ENCODE measurements at regions not wholly inside any gene's neighbourhood (a gene's known extent, or its start where the extent isn't known, plus 50 kb on each side); places are given as distances from the start of the nearest gene placed in this dataset.
"Not testable (repeated sequence)": the region's sequence is repeated elsewhere in the genome, so short reads cannot be mapped to it uniquely, and the experiment has no call there.

DNA sequence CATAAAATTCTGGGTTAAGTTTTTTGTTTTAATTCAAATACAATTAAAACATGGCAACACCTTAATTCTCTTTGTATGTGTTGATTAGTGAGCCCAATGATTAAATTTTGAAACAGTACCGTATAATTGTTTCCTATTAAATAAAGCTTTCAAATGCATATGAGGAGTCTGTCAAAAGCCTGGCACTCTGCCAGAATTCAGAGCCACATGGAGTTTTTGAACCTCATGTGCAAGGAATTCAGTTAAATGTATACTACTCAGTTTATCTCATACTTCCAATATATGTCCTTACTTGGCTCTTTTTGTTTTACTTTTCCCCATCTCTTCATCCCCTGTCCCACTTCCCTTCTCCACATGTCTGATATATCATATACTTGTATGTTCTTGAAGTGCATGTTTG, 165.6 kb upstream of the FAM3C start:
- DNase-seq, result no peak

DNA sequence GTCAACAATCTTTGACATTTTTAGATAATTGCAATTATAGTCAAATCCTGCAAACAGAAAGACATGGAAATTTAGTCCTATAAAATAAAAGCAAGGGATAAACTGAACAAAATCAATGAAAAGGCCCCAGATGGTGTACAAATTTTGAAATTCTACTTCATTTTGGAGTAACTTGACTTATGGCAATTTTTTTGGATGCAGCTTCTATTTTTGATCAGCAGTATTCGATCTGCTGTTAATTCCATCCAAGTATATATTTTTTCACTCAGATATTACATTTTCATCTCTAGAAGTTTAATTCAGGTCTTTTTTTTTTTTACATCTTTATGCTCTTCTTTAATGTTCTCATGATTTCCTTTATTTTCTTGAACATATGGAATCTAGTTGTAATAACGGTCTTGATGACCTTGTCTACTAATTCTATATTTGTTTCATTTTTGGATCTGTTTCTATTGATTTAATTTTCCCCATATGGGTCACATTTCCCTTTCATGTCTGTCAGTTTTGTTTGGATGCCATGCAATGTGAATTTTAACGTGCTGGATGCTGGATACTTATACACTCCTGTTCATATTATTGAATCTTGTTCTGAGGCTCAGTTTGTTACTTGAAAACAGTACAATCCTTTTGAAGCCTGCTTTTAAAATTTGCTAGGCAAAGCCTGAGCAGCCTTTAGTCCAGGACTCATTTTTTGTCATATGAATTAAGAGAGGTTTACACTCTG, 164.3 kb upstream of the FAM3C start:
- no peak for DNase-seq

DNA sequence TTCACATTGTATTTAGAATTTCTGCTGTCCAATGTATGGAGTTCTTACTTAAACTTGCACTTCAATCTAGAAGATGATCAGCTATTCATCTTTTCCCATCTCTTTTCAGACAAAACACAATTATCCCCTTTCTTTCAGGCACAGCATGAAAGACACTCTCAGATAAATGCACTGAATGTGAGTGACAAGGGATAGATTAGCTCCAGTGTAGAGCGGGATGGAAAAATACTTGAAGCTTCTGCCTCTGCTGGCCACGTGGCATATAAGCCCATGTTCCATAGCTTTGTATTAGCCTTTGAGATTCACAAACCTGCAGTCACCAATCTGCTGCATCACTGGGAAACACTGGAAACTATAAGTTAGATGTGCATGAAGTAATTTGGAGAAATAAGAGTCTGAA, 162.2 kb upstream of the FAM3C start:
- no peak for DNase-seq

DNA sequence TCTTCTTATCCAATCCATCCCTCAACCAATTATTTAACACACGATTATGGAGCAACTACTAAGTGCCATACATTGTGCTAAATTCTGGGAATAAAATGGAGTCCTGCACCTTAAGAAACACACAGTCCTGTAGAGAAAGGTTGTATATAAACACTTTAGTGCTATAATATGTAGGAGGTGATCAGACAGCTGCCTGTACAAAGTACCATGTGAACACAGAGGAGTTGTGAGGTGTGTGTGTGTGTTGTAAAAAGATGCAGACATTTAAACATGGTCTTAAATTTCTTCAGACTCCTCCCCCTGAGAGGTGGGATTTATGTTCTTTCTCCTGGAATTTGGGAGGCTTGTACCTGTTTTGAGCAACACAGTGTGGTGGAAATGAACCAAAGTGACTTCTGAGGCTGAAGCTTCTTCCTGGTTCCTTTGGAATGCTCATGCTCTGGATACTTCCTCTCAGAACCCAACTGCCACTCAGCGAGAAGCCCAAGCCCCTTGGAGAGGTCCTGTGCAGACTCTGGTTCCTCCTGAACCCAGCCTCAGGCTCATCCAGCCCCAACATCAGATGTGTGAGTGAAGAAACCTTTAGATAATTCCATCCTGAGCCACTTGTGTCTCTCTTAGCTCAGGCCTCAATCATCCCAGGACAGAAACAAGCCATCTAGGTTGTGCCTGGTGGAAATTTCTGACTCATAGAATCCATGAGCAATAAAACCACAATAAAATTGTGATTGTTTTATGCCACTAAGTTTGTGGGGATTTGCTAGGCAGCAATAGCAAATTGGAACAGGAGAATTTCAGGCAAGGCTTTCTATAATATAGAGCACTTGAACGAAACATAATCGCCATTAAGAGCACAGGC, 161.2 kb upstream of the FAM3C start:
- no peak for DNase-seq

DNA sequence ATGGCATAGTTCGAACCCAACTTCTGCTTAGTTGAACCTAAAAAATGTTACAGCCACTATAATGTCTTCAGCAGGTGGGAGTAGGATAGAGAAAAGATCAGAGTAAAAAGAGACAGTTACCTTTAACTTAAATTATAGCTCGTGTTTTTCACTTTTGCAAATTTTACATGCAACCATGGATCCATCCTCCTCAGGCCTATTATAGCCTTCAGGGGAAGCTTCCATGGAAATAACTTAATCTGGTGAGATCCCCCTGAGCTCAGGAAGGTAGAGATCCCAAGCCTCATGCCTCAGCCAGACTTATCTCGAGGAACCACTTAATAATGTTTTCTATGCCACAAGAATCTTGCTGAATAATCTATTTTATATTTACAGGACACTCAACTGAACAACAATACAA, 159.4 kb upstream of the FAM3C start:
- no peak for DNase-seq

DNA sequence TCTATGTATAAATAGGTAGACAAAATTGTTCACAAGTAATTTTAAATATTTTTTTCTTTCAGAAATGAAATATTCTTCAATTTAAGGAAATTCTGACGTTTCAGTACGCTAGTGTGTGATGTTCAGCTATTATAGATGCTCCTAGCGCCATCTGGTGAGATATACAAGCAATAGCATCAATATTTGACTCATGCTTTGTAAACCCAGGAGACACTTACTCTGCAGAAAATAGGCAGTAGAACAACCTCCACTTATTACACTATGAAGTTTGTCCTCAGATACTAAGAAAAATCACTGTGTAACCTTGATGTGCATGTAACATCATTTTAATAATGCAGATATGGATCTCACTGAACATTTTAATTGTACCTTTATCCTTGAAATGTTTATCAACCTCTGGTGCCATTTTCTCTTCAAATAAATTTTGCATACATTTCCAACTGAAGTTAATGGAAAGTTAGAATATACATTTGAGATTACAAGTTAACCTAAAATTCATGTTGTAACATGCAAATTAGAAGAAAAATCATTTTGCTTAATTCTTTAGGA, 151.5 kb upstream of the FAM3C start:
- peak; percentile 58 for DNase-seq

DNA sequence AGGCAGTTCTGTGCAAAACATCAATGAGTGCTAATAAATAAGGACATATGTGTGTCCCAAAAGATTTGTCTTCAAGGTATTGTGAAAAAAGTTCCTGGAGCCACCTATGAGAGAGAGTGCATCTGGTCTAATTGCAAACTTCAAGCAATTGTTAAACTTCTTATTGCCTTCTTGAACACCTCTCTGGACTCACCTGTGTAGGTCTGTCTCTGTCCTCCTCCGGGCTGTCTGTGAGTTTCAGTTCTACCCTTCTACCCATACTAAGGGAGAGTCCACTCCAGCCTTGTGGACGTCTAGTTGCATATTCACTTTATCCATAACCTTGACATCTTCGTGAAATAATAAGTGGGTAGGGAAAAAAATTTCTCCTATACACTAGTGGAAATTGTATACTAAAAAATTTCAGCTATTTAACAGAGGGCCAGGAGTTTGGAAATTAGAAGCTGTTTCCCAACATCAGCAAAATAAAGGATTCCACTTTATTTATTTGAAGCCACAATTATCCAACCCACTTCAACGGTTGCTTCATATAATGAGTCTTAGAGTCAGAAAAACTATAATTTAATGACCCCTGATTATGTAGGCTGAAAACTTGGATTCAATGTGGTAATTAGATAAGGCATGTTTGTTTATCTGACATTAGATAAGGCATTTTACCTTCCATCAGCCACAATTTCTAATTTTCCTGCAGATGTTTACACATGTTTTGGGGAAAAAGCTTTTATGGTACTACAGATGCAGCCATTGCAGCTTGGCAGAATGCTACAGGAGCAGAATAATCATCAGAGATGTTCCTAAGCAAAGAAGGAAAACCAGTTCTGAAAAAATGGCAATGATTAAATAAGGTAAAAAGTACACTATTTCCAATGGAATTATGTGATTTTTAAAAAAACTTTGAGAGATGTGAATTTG, 150.8 kb upstream of the FAM3C start:
- DNase-seq, result no peak

DNA sequence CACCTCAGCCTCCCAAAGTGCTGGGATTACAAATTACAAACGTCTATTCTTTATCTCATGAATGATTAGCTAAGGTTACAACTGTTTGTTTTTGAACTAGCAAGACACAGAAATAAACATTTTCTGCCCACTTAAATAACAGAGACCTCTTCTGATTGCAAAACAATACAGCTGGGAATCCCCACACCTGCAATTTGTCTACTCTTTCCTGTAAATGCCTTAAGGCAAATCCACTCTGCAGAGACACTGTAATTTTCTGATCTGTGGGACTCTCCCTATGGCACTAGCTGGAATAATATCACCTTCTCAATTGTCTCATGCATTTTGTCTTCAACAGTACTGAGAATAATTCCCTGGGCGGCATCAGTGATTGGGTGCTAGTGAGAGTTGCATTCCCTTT, 149.3 kb upstream of the FAM3C start:
- DNase-seq, result no peak

DNA sequence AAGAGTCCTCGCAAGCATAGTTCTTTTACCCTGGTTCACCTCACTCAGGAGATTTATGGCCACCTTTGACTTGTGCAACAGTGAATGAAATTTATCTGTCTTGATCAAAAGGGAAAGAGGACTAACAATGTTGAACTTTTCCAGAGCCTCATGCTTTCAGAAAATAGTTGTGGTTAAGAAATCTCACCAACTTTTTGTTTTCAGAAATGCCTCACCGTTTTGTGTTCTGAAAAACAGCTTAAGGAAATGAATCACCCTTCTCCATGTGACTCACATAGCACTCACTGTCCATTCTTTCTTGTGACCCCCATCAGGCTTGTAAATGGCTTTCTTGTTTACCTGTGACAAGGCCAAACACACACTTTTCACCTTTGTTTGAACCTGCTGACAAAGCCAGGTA, 148.6 kb upstream of the FAM3C start:
- no peak for DNase-seq

DNA sequence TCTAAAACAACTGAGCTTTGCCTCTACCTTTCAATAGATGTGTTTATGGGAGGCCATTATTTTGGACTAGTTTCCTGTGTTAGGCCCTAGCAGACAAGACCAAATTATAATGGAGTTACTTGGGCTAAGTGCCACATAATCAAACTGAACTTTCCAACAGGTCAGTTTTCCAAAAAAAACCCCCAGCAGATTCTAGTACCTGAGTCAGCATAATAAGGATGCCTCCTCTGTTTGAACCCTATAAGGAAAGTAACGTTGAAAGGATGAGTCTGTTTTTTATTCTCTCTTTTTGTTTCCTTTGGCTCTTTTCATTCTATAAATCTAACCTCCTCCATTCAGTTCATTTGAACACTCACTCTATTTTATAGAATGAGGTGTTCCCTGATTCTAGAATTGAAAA, 148.1 kb upstream of the FAM3C start:
- DNase-seq, result no peak

DNA sequence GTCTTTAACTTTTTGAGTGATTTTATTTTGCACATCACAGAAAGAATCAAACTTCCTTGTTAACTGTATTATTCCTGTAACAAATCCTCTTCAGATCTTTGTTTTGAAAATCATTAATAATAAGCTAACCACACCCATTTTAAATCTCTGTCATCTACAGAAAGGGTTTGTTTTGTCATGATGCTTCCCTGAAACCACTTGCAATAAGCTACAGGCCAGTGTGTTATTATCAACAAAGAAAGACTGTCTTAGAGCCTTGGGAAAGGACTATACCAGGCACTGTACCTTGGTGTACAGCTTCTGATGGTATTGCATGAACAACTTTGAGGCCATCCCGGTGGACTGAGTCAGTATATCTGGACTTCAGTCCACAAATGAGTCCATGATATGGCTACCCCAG, 145.3 kb upstream of the FAM3C start:
- DNase-seq, result no peak

DNA sequence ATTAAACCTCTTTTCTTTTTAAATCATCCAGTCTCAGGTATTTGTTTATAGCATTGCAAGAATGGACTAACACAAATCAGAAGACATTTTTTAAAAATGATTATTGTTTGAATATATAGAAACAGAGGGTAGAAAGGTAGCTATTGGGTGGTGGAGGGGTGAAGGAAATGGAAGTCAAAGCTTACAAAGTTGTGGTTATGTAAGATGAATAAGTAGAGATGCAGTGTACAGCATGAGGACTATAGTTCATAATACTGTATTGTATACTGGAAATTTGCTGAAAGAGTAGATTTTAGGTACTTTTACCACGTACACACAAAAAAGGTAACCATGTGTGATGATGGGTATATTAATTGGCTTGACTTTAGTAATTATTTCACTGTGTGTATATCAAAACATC, 144.0 kb upstream of the FAM3C start:
- no peak for DNase-seq

DNA sequence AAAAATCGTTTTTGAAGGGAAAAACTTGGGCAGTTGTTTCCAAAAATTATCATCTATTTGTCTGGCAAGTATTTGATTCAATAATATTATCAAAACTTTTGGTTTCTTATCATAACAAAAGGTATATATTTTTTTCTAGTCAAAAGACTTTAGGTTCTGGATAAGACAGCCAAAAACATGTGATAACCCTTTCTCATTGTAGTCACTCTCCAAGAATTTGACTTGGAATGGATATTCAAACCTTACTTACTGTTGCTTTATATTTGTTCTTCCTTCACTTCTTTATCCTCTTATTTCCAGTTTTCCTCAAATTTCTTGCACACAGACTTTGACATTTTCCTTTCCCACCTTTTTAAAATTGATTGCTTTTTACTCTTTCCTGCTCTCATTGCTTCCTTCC, 140.9 kb upstream of the FAM3C start:
- no peak for DNase-seq

DNA sequence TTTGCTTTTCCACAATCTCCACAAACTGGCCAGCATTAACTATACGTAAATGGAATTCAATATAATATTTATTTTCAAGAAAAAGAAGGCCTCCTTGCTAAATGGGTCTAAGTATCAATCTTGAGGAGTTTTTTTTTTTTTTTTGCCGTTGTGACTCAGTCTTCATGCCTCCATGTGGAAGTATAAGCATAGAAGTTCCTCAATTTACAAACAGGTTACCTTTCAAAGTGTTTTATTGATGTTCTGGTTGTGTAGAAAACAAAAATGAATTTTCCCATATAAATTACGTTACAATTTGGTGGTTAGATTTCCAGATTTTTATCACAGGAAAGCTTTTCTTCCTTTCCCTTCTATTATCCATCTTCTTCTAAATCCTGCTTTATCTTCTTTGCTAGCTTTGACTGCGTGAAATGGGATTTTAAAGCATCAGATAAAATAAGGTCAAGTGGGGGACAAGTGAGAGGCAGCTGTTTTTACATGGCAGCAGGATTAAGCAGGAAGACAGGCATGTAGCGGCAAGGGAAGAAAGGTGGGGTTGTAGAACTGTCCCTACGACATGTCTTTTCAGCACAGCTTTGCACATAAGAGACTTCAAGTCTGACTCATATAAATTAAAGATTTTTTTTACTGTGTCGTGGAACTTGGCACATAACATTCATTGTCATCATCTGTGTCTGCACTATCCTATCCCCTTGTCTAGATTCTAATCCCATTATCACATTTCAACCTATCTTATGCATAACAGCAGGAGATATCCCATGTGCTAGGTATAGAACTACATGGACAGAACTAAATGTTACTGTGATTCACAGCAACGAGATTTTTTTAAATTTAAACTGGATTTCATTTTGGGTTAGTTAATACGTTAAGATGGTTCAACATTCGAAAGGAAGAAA, 135.3 kb upstream of the FAM3C start:
- DNase-seq, result no peak

DNA sequence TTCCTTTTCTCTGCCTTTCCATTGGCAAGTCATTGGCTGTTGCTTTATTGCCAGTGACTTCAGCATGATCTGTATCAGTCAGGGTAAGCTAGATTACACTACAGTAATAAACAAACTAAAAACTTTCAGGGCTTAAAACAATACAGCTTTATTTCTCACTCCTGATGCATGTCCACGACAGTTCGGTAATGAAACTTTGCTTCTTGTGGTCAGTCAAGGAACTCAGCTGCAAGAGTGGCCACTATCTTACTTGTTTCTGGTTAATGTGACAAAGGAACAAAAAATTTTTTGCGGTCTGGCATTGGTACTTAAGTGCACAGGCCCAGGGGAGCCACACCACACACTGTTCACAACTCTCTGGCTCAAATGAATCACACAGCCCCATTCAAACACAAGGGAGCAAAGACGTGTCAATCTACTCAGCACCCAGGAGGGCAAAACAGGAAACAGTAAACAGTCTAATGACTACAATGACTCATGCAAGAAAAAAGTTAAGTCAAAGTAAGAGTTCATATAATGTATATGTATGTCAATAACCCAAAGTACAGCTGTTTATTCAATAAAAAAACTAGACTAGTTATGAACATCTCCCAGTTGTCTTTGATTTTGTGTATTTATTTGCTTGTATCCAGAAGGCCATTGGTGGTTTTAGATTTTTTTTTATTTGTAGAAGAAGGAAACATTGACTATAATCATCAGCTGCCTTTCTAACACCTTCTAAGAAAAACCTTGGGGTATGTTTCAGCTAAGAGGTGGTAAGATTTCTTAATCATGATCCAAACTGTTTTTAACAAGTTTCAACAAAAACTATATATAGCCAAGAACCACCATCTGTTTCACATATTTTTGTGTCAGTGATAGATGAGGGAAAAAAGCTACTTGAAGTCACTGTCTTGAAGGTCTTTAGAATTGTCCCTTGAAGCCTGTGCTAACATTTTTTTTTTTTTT, 134.4 kb upstream of the FAM3C start:
- no peak for DNase-seq

DNA sequence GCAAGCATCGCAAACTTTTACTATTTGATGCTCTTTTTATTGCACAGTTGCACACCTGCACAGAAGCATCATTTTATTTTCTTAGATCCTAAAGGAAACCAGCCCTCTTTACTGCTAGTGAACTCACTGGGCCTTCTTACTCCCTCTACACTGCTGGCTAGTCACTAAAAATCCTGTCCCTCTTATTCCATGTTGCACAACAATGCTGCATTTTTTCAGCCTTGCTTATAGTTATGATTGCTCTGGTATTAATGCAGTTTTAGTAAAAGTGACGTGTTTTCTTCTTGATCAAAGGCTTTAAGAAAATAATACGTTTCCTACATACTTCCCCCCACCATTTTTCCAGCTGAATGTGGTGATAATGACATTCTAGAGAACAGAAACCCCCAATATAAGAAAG, 132.9 kb upstream of the FAM3C start:
- DNase-seq, result no peak

DNA sequence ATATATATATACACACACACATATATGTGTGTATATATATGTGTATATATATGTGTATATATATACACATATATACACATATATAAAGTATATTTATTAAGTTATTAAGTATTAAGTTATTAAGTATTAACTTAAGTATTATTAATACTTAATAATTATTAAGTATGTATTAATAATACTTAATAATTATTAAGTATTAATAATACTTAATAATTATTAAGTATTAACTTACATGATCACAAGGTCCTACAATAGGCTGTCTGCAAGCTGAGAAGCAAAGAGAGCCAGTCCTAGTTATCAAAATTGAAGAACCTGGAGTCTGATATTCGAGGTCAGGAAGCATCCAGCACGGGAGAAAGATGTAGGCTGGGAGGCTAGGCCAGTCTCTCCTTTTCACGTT, 130.1 kb upstream of the FAM3C start:
- DNase-seq, result not testable (repeated sequence)

DNA sequence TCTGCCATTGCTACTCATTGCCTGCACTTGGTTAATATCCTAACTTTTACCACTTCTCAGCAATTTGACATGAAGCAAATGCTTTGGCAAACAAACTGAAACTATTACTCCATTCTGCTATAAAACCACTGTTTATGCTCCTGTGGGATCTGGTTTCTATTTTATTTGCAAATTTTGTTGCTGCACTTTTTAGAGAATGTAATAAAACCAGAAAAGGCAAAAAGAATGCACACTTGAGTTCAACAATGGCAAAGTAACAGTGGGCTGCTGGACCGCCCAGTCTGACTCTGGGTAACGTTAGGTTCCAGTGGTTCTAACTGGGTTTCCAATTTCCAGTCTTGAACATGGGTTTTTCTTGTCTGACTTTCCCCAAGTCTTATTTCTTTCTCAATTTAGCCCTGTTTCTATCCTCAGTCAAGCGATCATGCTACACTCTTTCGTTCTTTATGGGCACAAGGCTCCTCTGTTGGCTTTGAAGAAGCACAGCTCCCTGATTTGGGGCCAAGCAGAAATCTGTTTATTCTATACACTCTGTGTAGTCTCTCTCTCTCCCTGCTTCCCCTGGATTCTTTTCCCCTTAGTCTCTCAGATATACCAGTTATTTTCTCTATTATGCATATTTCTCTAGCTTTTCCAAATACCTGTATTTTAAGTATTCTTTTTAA, 129.2 kb upstream of the FAM3C start:
- no peak for DNase-seq

DNA sequence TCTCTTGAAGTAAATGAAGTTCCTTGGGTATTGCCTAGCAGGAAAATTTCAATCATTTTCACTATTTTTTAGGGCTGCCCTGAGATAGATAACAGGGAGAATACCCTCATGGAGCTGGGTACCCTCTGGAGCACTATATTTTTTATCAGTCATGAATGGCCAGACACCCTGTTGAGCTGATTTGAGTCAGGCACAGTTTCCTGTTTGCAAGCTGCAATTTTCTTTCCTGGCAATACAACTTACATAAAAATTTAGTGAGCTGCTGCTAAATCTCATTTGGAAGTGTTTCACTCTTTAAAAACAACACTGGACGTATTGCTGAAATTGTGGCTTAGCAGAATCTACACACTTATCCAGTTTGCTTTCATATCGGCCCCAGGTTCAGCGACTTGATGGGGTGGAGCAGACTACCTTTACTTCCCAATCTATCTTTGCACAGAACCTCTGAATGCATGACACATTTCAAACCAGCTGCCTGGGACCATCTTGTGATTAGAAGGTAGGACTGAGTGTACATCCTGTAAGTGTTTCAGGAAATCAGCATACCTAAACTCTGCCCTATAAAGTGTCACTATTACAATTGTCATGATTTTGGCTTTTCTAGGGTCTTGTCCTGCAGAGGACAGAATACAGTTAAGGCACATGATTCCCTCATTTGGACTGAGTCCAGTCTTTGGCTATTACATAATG, 125.7 kb upstream of the FAM3C start:
- DNase-seq, result no peak

Measured in hindlimb muscle (tissue), 1 donor.